IMR-90 (cell line): ENCODE measurements at regions not wholly inside any gene's neighbourhood (a gene's known extent, or its start where the extent isn't known, plus 50 kb on each side); places are given as distances from the start of the nearest gene placed in this dataset.

Source experiments
- ATAC-seq: fragments of 200-7000 bp; cut with Tn5 transposase; 2 replicates; pipeline ENCODE4 v1.9.1; 2020; ENCODE audit warnings: low read depth, mild to moderate bottlenecking, moderate library complexity
- BruUV-seq: library from RNA; stranded (reverse); fragments of 400-500 nt; replicated peaks from 2 replicates; lab custom pipeline; 2021; lab: Mats Ljungman, UMichigan
- CTCF ChIA-PET: fragments of 300-600 bp; formaldehyde crosslinking; extraction: SDS; loops from one replicate; lab custom pipeline; 2021; ENCODE audit warnings: antibody characterized with exemption; lab: Yijun Ruan, JAX
- POLR2A ChIA-PET: fragments of 300-600 bp; sonication (Branson Sonifier 250); formaldehyde crosslinking; loops from one replicate; lab custom pipeline; 2022; ENCODE audit warnings: antibody characterized with exemption; ENCODE audit not compliant: unreplicated experiment; lab: Charles Lee
- DNase-seq: peaks from one replicate; pipeline ENCODE4 v3.0.0; 2013
- H2AFZ ChIP-seq: replicated peaks from 2 replicates; pipeline ENCODE3; 2013; ENCODE audit warnings: low read length, mild to moderate bottlenecking; ENCODE audit not compliant: poor library complexity
- H2AK5ac ChIP-seq: 2 replicates; pipeline ENCODE4 v1.6.1; 2013; ENCODE audit warnings: low read depth, low read length, inconsistent platforms
- H2AK9ac ChIP-seq: replicated peaks from 2 replicates; pipeline ENCODE3; 2013; ENCODE audit warnings: mild to moderate bottlenecking, low read depth, low read length, moderate library complexity; ENCODE audit not compliant: poor library complexity
- H2BK120ac ChIP-seq: 2 replicates; pipeline ENCODE4 v1.6.1; 2013; ENCODE audit warnings: low read depth, low read length, inconsistent platforms
- H2BK15ac ChIP-seq: 3 replicates; pipeline ENCODE4 v1.6.1; 2013; ENCODE audit warnings: low read depth, low read length, inconsistent platforms
- H2BK20ac ChIP-seq: 2 replicates; pipeline ENCODE4 v1.6.1; 2013; ENCODE audit warnings: low read depth, mild to moderate bottlenecking, inconsistent platforms, low read length, moderate library complexity
- H2BK5ac ChIP-seq: 2 replicates; pipeline ENCODE4 v1.6.1; 2013; ENCODE audit warnings: mild to moderate bottlenecking, low read depth, low read length, inconsistent platforms; ENCODE audit not compliant: poor library complexity, severe bottlenecking
- H3K14ac ChIP-seq: replicated peaks from 2 replicates; pipeline ENCODE4 v1.6.1; 2013; ENCODE audit warnings: low read depth, low read length, inconsistent platforms
- H3K18ac ChIP-seq: 2 replicates; pipeline ENCODE4 v1.6.1; 2013; ENCODE audit warnings: low read depth, low read length, control low read depth
- H3K23ac ChIP-seq: 2 replicates; pipeline ENCODE4 v1.6.1; 2013; ENCODE audit warnings: low read depth, low read length, inconsistent platforms
- H3K27ac ChIP-seq: 2 replicates; pipeline ENCODE4 v1.5.1; 2013; ENCODE audit warnings: mild to moderate bottlenecking, control low read depth, low read length; ENCODE audit not compliant: insufficient read depth
- H3K27me3 ChIP-seq: 2 replicates; pipeline ENCODE4 v1.6.1; 2013; ENCODE audit warnings: low read length; ENCODE audit not compliant: control insufficient read depth, insufficient read depth
- H3K36me3 ChIP-seq: 2 replicates; pipeline ENCODE4 v1.6.1; 2013; ENCODE audit warnings: low read length, mixed read lengths; ENCODE audit not compliant: control insufficient read depth, insufficient read depth
- H3K4ac ChIP-seq: 2 replicates; pipeline ENCODE4 v1.6.1; 2013; ENCODE audit warnings: low read depth, low read length, inconsistent platforms
- H3K4me1 ChIP-seq: 2 replicates; pipeline ENCODE4 v1.6.1; 2013; ENCODE audit warnings: low read length, mixed read lengths; ENCODE audit not compliant: control insufficient read depth, insufficient read depth
- H3K4me2 ChIP-seq: 2 replicates; pipeline ENCODE4 v1.6.1; 2013; ENCODE audit warnings: low read depth, mild to moderate bottlenecking, control low read depth, low read length, moderate library complexity
- H3K4me3 ChIP-seq: 2 replicates; pipeline ENCODE4 v1.5.1; 2013; ENCODE audit warnings: low read depth, mild to moderate bottlenecking, control low read depth, low read length, moderate library complexity; ENCODE audit not compliant: insufficient read depth
- H3K56ac ChIP-seq: 2 replicates; pipeline ENCODE4 v1.6.1; 2013; ENCODE audit warnings: low read length, inconsistent platforms; ENCODE audit not compliant: insufficient read depth; ENCODE audit errors: extremely low read depth
- H3K79me1 ChIP-seq, 2 experiments: 2 replicates each; pipeline ENCODE4 v1.6.1; 2013; ENCODE audit warnings: low read length in 2 of 2, inconsistent platforms in 1 of 2, low read depth in 1 of 2
- H3K9ac ChIP-seq: 2 replicates; pipeline ENCODE4 v1.6.1; 2013; ENCODE audit warnings: low read depth, low read length, control low read depth
- H3K9me1 ChIP-seq: 2 replicates; pipeline ENCODE4 v1.6.1; 2013; ENCODE audit warnings: low read length, inconsistent platforms; ENCODE audit not compliant: insufficient read depth
- H3K9me3 ChIP-seq: 2 replicates; pipeline ENCODE4 v1.6.1; 2013; ENCODE audit warnings: low read length; ENCODE audit not compliant: control insufficient read depth, insufficient read depth
- H4K20me1 ChIP-seq: 2 replicates; pipeline ENCODE4 v1.6.1; 2013; ENCODE audit warnings: low read length, inconsistent platforms; ENCODE audit not compliant: insufficient read depth
- H4K5ac ChIP-seq: 2 replicates; pipeline ENCODE4 v1.6.1; 2013; ENCODE audit warnings: mild to moderate bottlenecking, low read depth, low read length, control low read depth
- H4K8ac ChIP-seq, 2 experiments: 2 replicates each; pipeline ENCODE4 v1.6.1; 2013; ENCODE audit warnings: low read depth in 2 of 2, low read length in 2 of 2, control low read depth in 1 of 2, inconsistent platforms in 1 of 2
- H4K91ac ChIP-seq: 2 replicates; pipeline ENCODE4 v1.6.1; 2013; ENCODE audit warnings: low read depth, low read length, inconsistent platforms; ENCODE audit not compliant: insufficient read depth
- BHLHE40 ChIP-seq: fragments of 150-350 bp; IDR thresholded peaks from 2 replicates; pipeline ENCODE4 v1.6.1; 2016; ENCODE audit warnings: mild to moderate bottlenecking, low read depth, low read length
- CEBPB ChIP-seq: IDR thresholded peaks from 2 replicates; pipeline ENCODE4 v1.6.1; 2012; ENCODE audit warnings: low read depth, low read length, improper control_type of control experiment
- CHD1 ChIP-seq: IDR thresholded peaks from 2 replicates; pipeline ENCODE4 v1.6.1; 2012; ENCODE audit warnings: low read depth, low read length, improper control_type of control experiment
- FOS ChIP-seq: fragments of 150-350 bp; IDR thresholded peaks from 2 replicates; pipeline ENCODE4 v1.6.1; 2016; ENCODE audit warnings: low read depth, low read length
- MAFK ChIP-seq: IDR thresholded peaks from 2 replicates; pipeline ENCODE4 v1.6.1; 2012; ENCODE audit warnings: low read depth, low read length, improper control_type of control experiment
- MAZ ChIP-seq: IDR thresholded peaks from 2 replicates; pipeline ENCODE4 v1.6.1; 2012; ENCODE audit warnings: low read depth, mild to moderate bottlenecking, low read length, improper control_type of control experiment, moderate library complexity, borderline replicate concordance
- MXI1 ChIP-seq: IDR thresholded peaks from 2 replicates; pipeline ENCODE4 v1.6.1; 2012; ENCODE audit warnings: low read depth, mild to moderate bottlenecking, low read length, moderate library complexity, borderline replicate concordance
- NFE2L2 ChIP-seq: fragments of 150-350 bp; IDR thresholded peaks from 2 replicates; pipeline ENCODE4 v1.6.1; 2016; ENCODE audit warnings: low read depth, mild to moderate bottlenecking, low read length
- POLR2A ChIP-seq: IDR thresholded peaks from 2 replicates; pipeline ENCODE4 v1.6.1; 2012; ENCODE audit warnings: mild to moderate bottlenecking, low read depth, low read length
- RAD21 ChIP-seq: IDR thresholded peaks from 2 replicates; pipeline ENCODE4 v1.6.1; 2012; ENCODE audit warnings: low read length, improper control_type of control experiment
- RCOR1 ChIP-seq: IDR thresholded peaks from 2 replicates; pipeline ENCODE4 v1.6.1; 2012; ENCODE audit warnings: mild to moderate bottlenecking, low read length, improper control_type of control experiment; ENCODE audit not compliant: insufficient replicate concordance
- RFX5 ChIP-seq: IDR thresholded peaks from 2 replicates; pipeline ENCODE4 v1.8.0; 2012; ENCODE audit warnings: low read depth, mild to moderate bottlenecking, low read length, moderate library complexity
- SMC3 ChIP-seq: fragments of 150-350 bp; IDR thresholded peaks from 2 replicates; pipeline ENCODE4 v1.6.1; 2016; ENCODE audit warnings: low read depth, mild to moderate bottlenecking, antibody characterized with exemption, low read length, moderate library complexity
- WGBS, 2 experiments: methylation state at CpG; one replicate each; pipeline versions ENCODE4 v1.1.5 to v1.1.7; 2013; ENCODE audit warnings: missing lambda C conversion rate in 2 of 2; ENCODE audit not compliant: insufficient read length in 1 of 2; ENCODE audit errors: extremely low coverage in 2 of 2; 5-methylcytosine and 5-hydroxymethylcytosine counted together
- dilution Hi-C: fragments of 300-500 bp; cut with HindIII; formaldehyde crosslinking; loops from one replicate; pipeline ENCODE4 v1.14.3; 2018; ENCODE audit warnings: low sequenced_read_pairs; ENCODE audit not compliant: unreplicated experiment
- in situ Hi-C: fragments of 300-500 bp; cut with MboI; formaldehyde crosslinking; loops from 3 replicates; pipeline ENCODE4 v1.14.3; 2019; ENCODE audit warnings: low sequenced_read_pairs, inconsistent platforms, mixed read lengths
- intact Hi-C: fragments of 100-400 bp; cut with micrococcal nuclease; formaldehyde crosslinking; loops from 2 replicates; pipeline ENCODE4 v1.10.0; 2022
- TF ChIP-seq, protein P1 (sequence below): fragments of 150-350 bp; IDR thresholded peaks from 2 replicates; pipeline ENCODE4 v1.6.1; 2017; ENCODE audit warnings: mild to moderate bottlenecking, antibody characterized with exemption, low read length, low read depth
- TF ChIP-seq, protein P2 (sequence below): conservative IDR thresholded peaks from 2 replicates; pipeline ENCODE4 v1.5.1; 2012; ENCODE audit warnings: mild to moderate bottlenecking, low read depth, low read length, improper control_type of control experiment
- TF ChIP-seq, protein P3 (sequence below): fragments of 150-350 bp; IDR thresholded peaks from 2 replicates; pipeline ENCODE4 v1.6.1; 2016; ENCODE audit warnings: low read depth, mild to moderate bottlenecking, low read length, moderate library complexity, borderline replicate concordance

GRCh38 chr11:116225236-116225635 lies 547.6 kb downstream of the BUD13 start:
- WGBS, 2 experiments: no CpG with 5 or more reads among the region's 6 CpGs
- no peak overlapping the region for H3K9ac ChIP-seq
- dilution Hi-C loops: no loop called here
- BruUV-seq: no TSS peak
- H2AK9ac ChIP-seq: no peak overlapping the region
- intact Hi-C loops: loop anchor here (2.0 to 10.0 kb wide), 2 partner anchors 720 to 1450 kb away; partner anchors contain the start of gene CADM1
- no peaks in the 10 kb centered on the region for H3K9me3 ChIP-seq
- H2AFZ ChIP-seq: no peak overlapping the region
- H3K4me2 ChIP-seq: no peak overlapping the region
- no peak overlapping the region for H4K8ac ChIP-seq
- no peak overlapping the region for H2BK5ac ChIP-seq
- H2AK5ac ChIP-seq: no peak overlapping the region
- H3K23ac ChIP-seq: no peak overlapping the region
- H2BK20ac ChIP-seq: no peak overlapping the region
- ATAC-seq: no peak
- POLR2A ChIA-PET: no interaction called here
- no peak overlapping the region for H3K27ac ChIP-seq
- H2BK120ac ChIP-seq: no peak overlapping the region
- H3K27me3 ChIP-seq: no peaks in the 10 kb centered on the region
- no peak overlapping the region for H3K18ac ChIP-seq
- no peaks in the 10 kb centered on the region for H3K4me1 ChIP-seq
- H3K79me1 ChIP-seq: no peaks in the 10 kb centered on the region
- H3K56ac ChIP-seq: no peak overlapping the region
- no peaks in the 10 kb centered on the region for H3K36me3 ChIP-seq
- no peak overlapping the region for H3K4me3 ChIP-seq
- TF ChIP-seq NFE2L2: no peak
- no peak for TF ChIP-seq MXI1
- no peak for TF ChIP-seq SMC3
- TF ChIP-seq, protein P1, sequence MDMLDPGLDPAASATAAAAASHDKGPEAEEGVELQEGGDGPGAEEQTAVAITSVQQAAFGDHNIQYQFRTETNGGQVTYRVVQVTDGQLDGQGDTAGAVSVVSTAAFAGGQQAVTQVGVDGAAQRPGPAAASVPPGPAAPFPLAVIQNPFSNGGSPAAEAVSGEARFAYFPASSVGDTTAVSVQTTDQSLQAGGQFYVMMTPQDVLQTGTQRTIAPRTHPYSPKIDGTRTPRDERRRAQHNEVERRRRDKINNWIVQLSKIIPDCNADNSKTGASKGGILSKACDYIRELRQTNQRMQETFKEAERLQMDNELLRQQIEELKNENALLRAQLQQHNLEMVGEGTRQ: no peak
- TF ChIP-seq CEBPB: no peak
- no peak for TF ChIP-seq RCOR1
- TF ChIP-seq RFX5: no peak
- no peak for TF ChIP-seq FOS
- TF ChIP-seq, protein P2, sequence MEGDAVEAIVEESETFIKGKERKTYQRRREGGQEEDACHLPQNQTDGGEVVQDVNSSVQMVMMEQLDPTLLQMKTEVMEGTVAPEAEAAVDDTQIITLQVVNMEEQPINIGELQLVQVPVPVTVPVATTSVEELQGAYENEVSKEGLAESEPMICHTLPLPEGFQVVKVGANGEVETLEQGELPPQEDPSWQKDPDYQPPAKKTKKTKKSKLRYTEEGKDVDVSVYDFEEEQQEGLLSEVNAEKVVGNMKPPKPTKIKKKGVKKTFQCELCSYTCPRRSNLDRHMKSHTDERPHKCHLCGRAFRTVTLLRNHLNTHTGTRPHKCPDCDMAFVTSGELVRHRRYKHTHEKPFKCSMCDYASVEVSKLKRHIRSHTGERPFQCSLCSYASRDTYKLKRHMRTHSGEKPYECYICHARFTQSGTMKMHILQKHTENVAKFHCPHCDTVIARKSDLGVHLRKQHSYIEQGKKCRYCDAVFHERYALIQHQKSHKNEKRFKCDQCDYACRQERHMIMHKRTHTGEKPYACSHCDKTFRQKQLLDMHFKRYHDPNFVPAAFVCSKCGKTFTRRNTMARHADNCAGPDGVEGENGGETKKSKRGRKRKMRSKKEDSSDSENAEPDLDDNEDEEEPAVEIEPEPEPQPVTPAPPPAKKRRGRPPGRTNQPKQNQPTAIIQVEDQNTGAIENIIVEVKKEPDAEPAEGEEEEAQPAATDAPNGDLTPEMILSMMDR: no peak
- TF ChIP-seq, protein P3, sequence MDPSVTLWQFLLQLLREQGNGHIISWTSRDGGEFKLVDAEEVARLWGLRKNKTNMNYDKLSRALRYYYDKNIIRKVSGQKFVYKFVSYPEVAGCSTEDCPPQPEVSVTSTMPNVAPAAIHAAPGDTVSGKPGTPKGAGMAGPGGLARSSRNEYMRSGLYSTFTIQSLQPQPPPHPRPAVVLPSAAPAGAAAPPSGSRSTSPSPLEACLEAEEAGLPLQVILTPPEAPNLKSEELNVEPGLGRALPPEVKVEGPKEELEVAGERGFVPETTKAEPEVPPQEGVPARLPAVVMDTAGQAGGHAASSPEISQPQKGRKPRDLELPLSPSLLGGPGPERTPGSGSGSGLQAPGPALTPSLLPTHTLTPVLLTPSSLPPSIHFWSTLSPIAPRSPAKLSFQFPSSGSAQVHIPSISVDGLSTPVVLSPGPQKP: no peak
- no peak for TF ChIP-seq POLR2A
- TF ChIP-seq BHLHE40: no peak
- no peak for TF ChIP-seq RAD21
- TF ChIP-seq MAFK: no peak
- TF ChIP-seq MAZ: no peak
- TF ChIP-seq CHD1: no peak
- H4K91ac ChIP-seq: no peak overlapping the region
- in situ Hi-C loops: no loop called here
- CTCF ChIA-PET: no interaction called here
- DNase-seq: no peak
- H4K5ac ChIP-seq: no peak overlapping the region
- H3K9me1 ChIP-seq: no peaks in the 10 kb centered on the region
- no peak overlapping the region for H3K14ac ChIP-seq
- no peaks in the 10 kb centered on the region for H4K20me1 ChIP-seq
- no peak overlapping the region for H2BK15ac ChIP-seq
- no peak overlapping the region for H3K4ac ChIP-seq
